Neural cell (in vitro differentiated cells): ENCODE measurements at regions not wholly inside any gene's neighbourhood (a gene's known extent, or its start where the extent isn't known, plus 50 kb on each side); places are given as distances from the start of the nearest gene placed in this dataset.

Source experiments
- H2AFZ ChIP-seq: fragments of 200-600, 300-800 bp; sonication (generic), shearing (Covaris generic); 2 replicates; pipeline ENCODE4 v1.6.0; 2014; ENCODE audit warnings: low read depth, mild to moderate bottlenecking, antibody characterized with exemption, low read length, moderate library complexity
- H3F3A ChIP-seq: fragments of 200-600 bp; shearing (Covaris generic); 2 replicates; pipeline ENCODE4 v1.6.1; 2016; ENCODE audit warnings: mild to moderate bottlenecking, moderate library complexity, mixed read lengths, antibody characterized with exemption, low read length; ENCODE audit not compliant: insufficient read depth, poor library complexity, severe bottlenecking
- H3K27ac ChIP-seq: fragments of 200-600, 300-800 bp; sonication (generic), shearing (Covaris generic); 2 replicates; pipeline ENCODE4 v1.5.1; 2014; ENCODE audit warnings: mild to moderate bottlenecking, low read length, moderate library complexity
- H3K27me3 ChIP-seq: fragments of 300-800, 200-600 bp; sonication (generic), shearing (Covaris generic); 2 replicates; pipeline ENCODE4 v1.6.0; 2014; ENCODE audit warnings: mild to moderate bottlenecking, low read depth, low read length, moderate library complexity; ENCODE audit not compliant: insufficient read depth
- H3K36me3 ChIP-seq: fragments of 300-800, 200-600 bp; sonication (generic), shearing (Covaris generic); 2 replicates; pipeline ENCODE4 v1.5.1; 2014; ENCODE audit warnings: mild to moderate bottlenecking, antibody characterized with exemption, low read length, moderate library complexity; ENCODE audit not compliant: insufficient read depth
- H3K4me2 ChIP-seq: fragments of 300-800, 200-600 bp; sonication (generic), shearing (Covaris generic); 2 replicates; pipeline ENCODE4 v1.6.0; 2014; ENCODE audit warnings: mild to moderate bottlenecking, low read length
- H3K4me3 ChIP-seq: fragments of 300-800, 200-600 bp; sonication (generic), shearing (Covaris generic); 2 replicates; pipeline ENCODE4 v1.5.1; 2014; ENCODE audit warnings: mild to moderate bottlenecking, low read length, moderate library complexity
- H3K79me2 ChIP-seq: fragments of 200-600 bp; shearing (Covaris generic); replicated peaks from 2 replicates; pipeline ENCODE4 v1.6.0; 2014; ENCODE audit warnings: mild to moderate bottlenecking, low read length, moderate library complexity; ENCODE audit not compliant: insufficient read depth
- H3K9ac ChIP-seq: fragments of 300-800, 200-600 bp; sonication (generic), shearing (Covaris generic); 2 replicates; pipeline ENCODE4 v1.6.1; 2016; ENCODE audit warnings: mild to moderate bottlenecking, low read length, mixed read lengths
- H3K9me2 ChIP-seq: fragments of 200-600 bp; shearing (Covaris generic); 2 replicates; pipeline ENCODE4 v1.6.1; 2016; ENCODE audit warnings: mild to moderate bottlenecking, low read length, mixed read lengths; ENCODE audit not compliant: insufficient read depth
- H3K9me3 ChIP-seq: fragments of 200-600, 300-800 bp; sonication (generic), shearing (Covaris generic); 2 replicates; pipeline ENCODE4 v1.6.1; 2016; ENCODE audit warnings: mild to moderate bottlenecking, mixed run types, low read length, moderate library complexity, mixed read lengths
- H4K20me1 ChIP-seq: fragments of 200-600 bp; shearing (Covaris generic); 2 replicates; pipeline ENCODE4 v1.6.1; 2016; ENCODE audit warnings: mild to moderate bottlenecking, mixed run types; ENCODE audit not compliant: insufficient read depth
- EP300 ChIP-seq: fragments of 450-650 bp; conservative IDR thresholded peaks from 2 replicates; pipeline ENCODE4 v1.6.1; 2014; ENCODE audit warnings: antibody characterized with exemption, mild to moderate bottlenecking, moderate library complexity; ENCODE audit not compliant: poor library complexity, severe bottlenecking
- EZH2 ChIP-seq: fragments of 200-600, 300-800 bp; shearing (Covaris generic), sonication (generic); IDR thresholded peaks from 2 replicates; pipeline ENCODE4 v1.6.1; 2014; ENCODE audit warnings: antibody characterized with exemption, low read length, borderline replicate concordance, mild to moderate bottlenecking; ENCODE audit not compliant: insufficient read depth, poor library complexity, severe bottlenecking
- MXI1 ChIP-seq: fragments of 450-650 bp; conservative IDR thresholded peaks from 2 replicates; pipeline ENCODE4 v1.6.1; 2014; ENCODE audit warnings: antibody characterized with exemption, mild to moderate bottlenecking; ENCODE audit not compliant: poor library complexity, severe bottlenecking
- POLR2AphosphoS5 ChIP-seq: IDR thresholded peaks from 2 replicates; pipeline ENCODE4 v1.6.1; 2012
- RAD21 ChIP-seq: fragments of 450-650 bp; conservative IDR thresholded peaks from 2 replicates; pipeline ENCODE4 v1.6.1; 2014; ENCODE audit warnings: antibody characterized with exemption, mild to moderate bottlenecking, moderate library complexity
- SMC3 ChIP-seq: fragments of 450-650 bp; conservative IDR thresholded peaks from 2 replicates; pipeline ENCODE4 v1.6.1; 2014; ENCODE audit warnings: antibody characterized with exemption, mild to moderate bottlenecking, moderate library complexity; ENCODE audit not compliant: poor library complexity
- TAF1 ChIP-seq: IDR thresholded peaks from 2 replicates; pipeline ENCODE4 v1.6.1; 2012; ENCODE audit warnings: low read depth
- TF ChIP-seq, protein P1 (sequence below): IDR thresholded peaks from 2 replicates; pipeline ENCODE4 v1.6.1; 2012; ENCODE audit warnings: borderline replicate concordance
- TF ChIP-seq, protein P2 (sequence below): fragments of 450-650 bp; IDR thresholded peaks from 2 replicates; pipeline ENCODE4 v1.5.1; 2014; ENCODE audit warnings: antibody characterized with exemption, mild to moderate bottlenecking, moderate library complexity; ENCODE audit not compliant: poor library complexity, severe bottlenecking

DNA sequence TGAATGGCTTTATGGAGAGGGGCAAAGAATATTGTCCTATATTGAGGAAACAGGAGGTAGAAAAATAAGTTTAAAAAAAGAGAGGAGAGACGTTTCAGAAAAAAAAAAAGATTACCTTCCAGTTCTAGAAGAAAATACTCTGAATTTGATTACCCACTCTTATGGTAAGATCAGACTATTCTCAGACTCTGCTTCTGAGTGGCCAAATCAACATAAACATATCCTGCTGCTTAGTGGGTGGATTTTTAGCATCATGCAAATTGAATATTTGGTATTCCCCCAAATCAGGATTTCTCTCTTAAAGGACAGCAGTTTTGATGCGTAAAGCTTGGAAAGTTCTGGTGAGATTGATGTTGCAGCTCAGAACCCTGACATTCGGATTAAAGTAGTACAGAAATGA, 946.6 kb downstream of the TFAP2A start:
- Histone ChIP-seq H3K27ac (no peak overlapping the region), H3K4me3 (no peak overlapping the region), H3K9me3 (no peaks in the 10 kb centered on the region), H3K9ac (no peak overlapping the region), H3K27me3 (no peaks in the 10 kb centered on the region), H2AFZ (no peak overlapping the region), H3F3A (no peaks in the 10 kb centered on the region), H3K79me2 (no peaks in the 10 kb centered on the region), H3K4me2 (no peak overlapping the region), H3K9me2 (no peaks in the 10 kb centered on the region), H3K36me3 (no peaks in the 10 kb centered on the region), H4K20me1 (no peaks in the 10 kb centered on the region)
- TF ChIP-seq MXI1 (no peak), SMC3 (no peak), POLR2AphosphoS5 (no peak)
- TF ChIP-seq, protein P1, sequence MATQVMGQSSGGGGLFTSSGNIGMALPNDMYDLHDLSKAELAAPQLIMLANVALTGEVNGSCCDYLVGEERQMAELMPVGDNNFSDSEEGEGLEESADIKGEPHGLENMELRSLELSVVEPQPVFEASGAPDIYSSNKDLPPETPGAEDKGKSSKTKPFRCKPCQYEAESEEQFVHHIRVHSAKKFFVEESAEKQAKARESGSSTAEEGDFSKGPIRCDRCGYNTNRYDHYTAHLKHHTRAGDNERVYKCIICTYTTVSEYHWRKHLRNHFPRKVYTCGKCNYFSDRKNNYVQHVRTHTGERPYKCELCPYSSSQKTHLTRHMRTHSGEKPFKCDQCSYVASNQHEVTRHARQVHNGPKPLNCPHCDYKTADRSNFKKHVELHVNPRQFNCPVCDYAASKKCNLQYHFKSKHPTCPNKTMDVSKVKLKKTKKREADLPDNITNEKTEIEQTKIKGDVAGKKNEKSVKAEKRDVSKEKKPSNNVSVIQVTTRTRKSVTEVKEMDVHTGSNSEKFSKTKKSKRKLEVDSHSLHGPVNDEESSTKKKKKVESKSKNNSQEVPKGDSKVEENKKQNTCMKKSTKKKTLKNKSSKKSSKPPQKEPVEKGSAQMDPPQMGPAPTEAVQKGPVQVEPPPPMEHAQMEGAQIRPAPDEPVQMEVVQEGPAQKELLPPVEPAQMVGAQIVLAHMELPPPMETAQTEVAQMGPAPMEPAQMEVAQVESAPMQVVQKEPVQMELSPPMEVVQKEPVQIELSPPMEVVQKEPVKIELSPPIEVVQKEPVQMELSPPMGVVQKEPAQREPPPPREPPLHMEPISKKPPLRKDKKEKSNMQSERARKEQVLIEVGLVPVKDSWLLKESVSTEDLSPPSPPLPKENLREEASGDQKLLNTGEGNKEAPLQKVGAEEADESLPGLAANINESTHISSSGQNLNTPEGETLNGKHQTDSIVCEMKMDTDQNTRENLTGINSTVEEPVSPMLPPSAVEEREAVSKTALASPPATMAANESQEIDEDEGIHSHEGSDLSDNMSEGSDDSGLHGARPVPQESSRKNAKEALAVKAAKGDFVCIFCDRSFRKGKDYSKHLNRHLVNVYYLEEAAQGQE, result no peak
- TF ChIP-seq, protein P2, sequence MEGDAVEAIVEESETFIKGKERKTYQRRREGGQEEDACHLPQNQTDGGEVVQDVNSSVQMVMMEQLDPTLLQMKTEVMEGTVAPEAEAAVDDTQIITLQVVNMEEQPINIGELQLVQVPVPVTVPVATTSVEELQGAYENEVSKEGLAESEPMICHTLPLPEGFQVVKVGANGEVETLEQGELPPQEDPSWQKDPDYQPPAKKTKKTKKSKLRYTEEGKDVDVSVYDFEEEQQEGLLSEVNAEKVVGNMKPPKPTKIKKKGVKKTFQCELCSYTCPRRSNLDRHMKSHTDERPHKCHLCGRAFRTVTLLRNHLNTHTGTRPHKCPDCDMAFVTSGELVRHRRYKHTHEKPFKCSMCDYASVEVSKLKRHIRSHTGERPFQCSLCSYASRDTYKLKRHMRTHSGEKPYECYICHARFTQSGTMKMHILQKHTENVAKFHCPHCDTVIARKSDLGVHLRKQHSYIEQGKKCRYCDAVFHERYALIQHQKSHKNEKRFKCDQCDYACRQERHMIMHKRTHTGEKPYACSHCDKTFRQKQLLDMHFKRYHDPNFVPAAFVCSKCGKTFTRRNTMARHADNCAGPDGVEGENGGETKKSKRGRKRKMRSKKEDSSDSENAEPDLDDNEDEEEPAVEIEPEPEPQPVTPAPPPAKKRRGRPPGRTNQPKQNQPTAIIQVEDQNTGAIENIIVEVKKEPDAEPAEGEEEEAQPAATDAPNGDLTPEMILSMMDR, result no peak

DNA sequence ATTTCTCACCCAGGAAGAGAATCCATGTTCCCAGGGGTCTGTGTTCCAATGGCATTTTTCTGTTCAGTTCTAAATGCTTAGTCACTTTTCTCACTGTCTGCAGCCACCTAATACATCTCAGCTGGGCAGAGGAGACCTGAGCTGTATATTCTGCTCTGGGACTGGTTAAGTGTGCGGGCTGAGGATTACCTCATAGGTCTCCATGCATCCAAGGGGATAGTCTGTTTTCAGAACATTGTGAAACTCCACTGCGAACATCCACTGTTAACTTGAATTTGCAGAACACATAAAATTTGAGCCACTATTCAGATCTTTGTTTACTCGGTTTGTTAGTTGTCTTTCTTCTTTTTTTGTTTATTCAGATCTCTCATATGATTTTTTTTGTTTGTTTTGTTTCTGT, 947.1 kb downstream of the TFAP2A start:
- Histone ChIP-seq H3K9me3 (no peaks in the 10 kb centered on the region), H3K79me2 (no peaks in the 10 kb centered on the region), H3K4me3 (no peak overlapping the region), H2AFZ (no peak overlapping the region), H3K9me2 (no peaks in the 10 kb centered on the region), H3K36me3 (no peaks in the 10 kb centered on the region), H3K9ac (no peak overlapping the region), H3K27ac (no peak overlapping the region), H3F3A (no peaks in the 10 kb centered on the region), H4K20me1 (no peaks in the 10 kb centered on the region), H3K4me2 (no peak overlapping the region), H3K27me3 (no peaks in the 10 kb centered on the region)
- no peak for TF ChIP-seq SMC3
- TF ChIP-seq POLR2AphosphoS5, result no peak
- no peak for TF ChIP-seq TAF1
- TF ChIP-seq, protein P1, result no peak
- no peak for TF ChIP-seq MXI1
- no peak for TF ChIP-seq EZH2
- TF ChIP-seq EP300, result no peak
- TF ChIP-seq RAD21, result no peak
- TF ChIP-seq, protein P2, result no peak
